ENCODE measurements at regions not wholly inside any gene's neighbourhood (a gene's known extent, or its start where the extent isn't known, plus 50 kb on each side); places are given as distances from the start of the nearest gene placed in this dataset.

GRCh38 chr1:193957556-193958095 is 771.2 kb upstream of the B3GALT2 start:
- no peaks in the 10 kb centered on the region for H3K9me3 ChIP-seq
- no peak overlapping the region for H3K4me3 ChIP-seq
- intact Hi-C loops (cut with DNase I) = no loop called here
- TF ChIP-seq CTCF (IDR thresholded peaks at IDR 0.05) = no peak
- no peak overlapping the region for H3K27ac ChIP-seq
- no peaks in the 10 kb centered on the region for H3K27me3 ChIP-seq (ENCODE audit: low read depth)
- ATAC-seq (no peak), DNase-seq (no peak)
- H3K36me3 ChIP-seq = no peaks in the 10 kb centered on the region
- H3K4me1 ChIP-seq = no peaks in the 10 kb centered on the region

- no peaks in the 10 kb centered on the region for H3K36me3 ChIP-seq
- no peak overlapping the region for H3K27ac ChIP-seq
- no peak overlapping the region for H3K4me3 ChIP-seq
- no peaks in the 10 kb centered on the region for H3K27me3 ChIP-seq (ENCODE audit: low read depth)
- intact Hi-C loops (cut with DNase I) = no loop called here
- H3K4me1 ChIP-seq = no peaks in the 10 kb centered on the region
- no peak for DNase-seq
- no peaks in the 10 kb centered on the region for H3K9me3 ChIP-seq
- TF ChIP-seq CTCF (IDR thresholded peaks at IDR 0.05) = no peak
- no peak for ATAC-seq
Measured at GRCh38 chr1:193952778-193953374, 766.5 kb upstream of the B3GALT2 start.

- DNase-seq (no peak), ATAC-seq (no peak)
- no peak overlapping the region for H3K27ac ChIP-seq
- H3K27me3 ChIP-seq (ENCODE audit: low read depth) = no peaks in the 10 kb centered on the region
- TF ChIP-seq CTCF (IDR thresholded peaks at IDR 0.05) = no peak
- no peaks in the 10 kb centered on the region for H3K4me1 ChIP-seq
- intact Hi-C loops (cut with DNase I) = no loop called here
- no peaks in the 10 kb centered on the region for H3K36me3 ChIP-seq
- H3K9me3 ChIP-seq = no peaks in the 10 kb centered on the region
- no peak overlapping the region for H3K4me3 ChIP-seq
Measured at GRCh38 chr1:193951984-193952383, 765.6 kb upstream of the B3GALT2 start.

GRCh38 chr1:193944454-193944853 is 758.0 kb upstream of the B3GALT2 start:
- intact Hi-C loops (cut with DNase I) = no loop called here
- Histone ChIP-seq H3K9me3 (no peaks in the 10 kb centered on the region), H3K36me3 (no peaks in the 10 kb centered on the region), H3K27me3 (ENCODE audit: low read depth) (no peaks in the 10 kb centered on the region), H3K4me3 (no peak overlapping the region), H3K4me1 (no peaks in the 10 kb centered on the region), H3K27ac (no peak overlapping the region)
- TF ChIP-seq CTCF (IDR thresholded peaks at IDR 0.05) = no peak
- no peak for ATAC-seq
- no peak for DNase-seq

GRCh38 chr1:193940176-193940575 is 753.8 kb upstream of the B3GALT2 start:
- H3K9me3 ChIP-seq = no peaks in the 10 kb centered on the region
- no peaks in the 10 kb centered on the region for H3K4me1 ChIP-seq
- no peak for DNase-seq
- no peak overlapping the region for H3K4me3 ChIP-seq
- no peak for ATAC-seq
- TF ChIP-seq CTCF (IDR thresholded peaks at IDR 0.05) = no peak
- no peaks in the 10 kb centered on the region for H3K27me3 ChIP-seq (ENCODE audit: low read depth)
- H3K27ac ChIP-seq = no peak overlapping the region
- intact Hi-C loops (cut with DNase I) = no loop called here
- H3K36me3 ChIP-seq = no peaks in the 10 kb centered on the region
